ENCODE measurements at regions not wholly inside any gene's neighbourhood (a gene's known extent, or its start where the extent isn't known, plus 50 kb on each side); places are given as distances from the start of the nearest gene placed in this dataset.
"Not testable (repeated sequence)": the region's sequence is repeated elsewhere in the genome, so short reads cannot be mapped to it uniquely, and the experiment has no call there.

DNA sequence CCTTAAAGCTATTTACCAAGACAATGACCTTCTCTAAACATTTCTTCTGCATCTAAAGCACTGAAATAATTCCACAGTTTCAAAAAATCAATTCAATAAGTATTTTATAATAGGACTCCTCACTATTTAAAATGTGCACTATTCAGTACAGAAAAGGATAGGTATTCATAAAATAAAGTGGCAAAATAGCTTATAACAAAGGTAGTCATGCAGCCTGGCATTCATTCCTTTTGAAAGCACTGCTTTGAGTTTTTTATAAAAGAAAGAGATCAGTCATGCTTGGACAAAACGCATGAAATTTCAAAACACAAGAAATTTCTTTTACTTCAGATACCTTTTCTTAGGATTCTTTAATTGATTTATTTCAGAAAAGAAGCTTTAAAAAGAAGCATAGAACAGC, 689.7 kb upstream of the PHF14 start:
- DNase-seq (ENCODE audit: low read depth) = no peak

DNA sequence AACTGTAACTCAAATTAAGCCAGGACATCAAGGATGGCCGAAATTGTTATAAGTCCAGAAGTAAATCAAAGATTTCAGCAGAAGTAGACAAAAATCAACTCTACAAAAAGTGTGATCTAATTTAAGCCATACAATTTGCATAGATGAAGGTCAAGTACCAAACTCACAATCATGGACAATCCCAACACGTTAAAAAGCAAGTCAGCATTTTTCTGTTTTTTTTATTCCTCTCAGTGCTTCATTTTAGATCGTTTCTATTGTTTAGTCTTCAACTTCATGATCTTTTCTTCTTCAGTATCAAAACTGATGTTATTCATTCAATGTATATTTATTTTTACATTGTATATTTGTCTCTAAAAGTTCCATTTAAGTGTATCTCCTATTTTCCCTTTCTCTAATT, 674.3 kb upstream of the PHF14 start:
- DNase-seq (ENCODE audit: low read depth) = no peak

- DNase-seq (ENCODE audit: low read depth) = no peak
Observed at GRCh38 chr7:10300577-10300976, 673.1 kb upstream of the PHF14 start.

DNA sequence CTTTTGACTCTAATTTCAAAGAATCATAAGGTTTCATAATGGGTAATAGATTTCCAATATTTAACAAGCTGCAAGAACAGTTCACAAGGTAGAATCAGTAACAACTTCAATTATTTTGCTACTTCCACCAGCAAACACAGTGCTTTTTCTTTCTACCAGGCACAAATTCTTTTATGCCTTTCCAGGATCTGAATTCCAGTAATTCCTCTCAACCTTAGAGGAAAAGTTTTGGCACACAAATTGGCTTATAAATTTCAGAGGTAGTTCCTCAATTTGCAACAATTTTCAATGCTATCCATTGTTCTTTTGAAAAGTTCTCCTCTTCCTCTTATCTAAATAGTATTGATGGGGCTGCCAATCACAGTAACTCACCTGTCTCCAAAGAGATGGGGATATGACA, 665.4 kb upstream of the PHF14 start:
- no peak for DNase-seq (ENCODE audit: low read depth)

DNA sequence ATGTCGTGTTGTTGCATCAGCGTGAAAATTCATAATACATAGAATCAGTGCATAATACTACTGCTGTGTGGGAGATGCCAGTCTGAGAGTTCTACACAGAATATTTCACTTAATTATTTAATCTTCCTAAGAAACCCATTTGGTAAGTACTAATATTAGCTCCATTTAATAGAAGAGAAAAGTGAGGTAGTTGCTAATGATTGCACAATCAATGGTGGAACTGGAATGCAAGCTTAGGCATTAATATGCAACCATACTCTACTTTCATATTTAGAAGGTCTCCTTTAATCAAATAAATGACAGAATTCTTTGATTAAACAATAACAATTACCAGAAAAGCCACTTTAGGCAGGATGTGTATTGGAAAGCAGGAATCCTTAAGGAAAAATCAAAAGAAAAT, 660.7 kb upstream of the PHF14 start:
- no peak for DNase-seq (ENCODE audit: low read depth)

- DNase-seq (ENCODE audit: low read depth) = no peak
Observed at GRCh38 chr7:10315881-10316280, 657.8 kb upstream of the PHF14 start.

- no peak for DNase-seq (ENCODE audit: low read depth)
Observed at GRCh38 chr7:10316488-10316887, 657.2 kb upstream of the PHF14 start.

DNA sequence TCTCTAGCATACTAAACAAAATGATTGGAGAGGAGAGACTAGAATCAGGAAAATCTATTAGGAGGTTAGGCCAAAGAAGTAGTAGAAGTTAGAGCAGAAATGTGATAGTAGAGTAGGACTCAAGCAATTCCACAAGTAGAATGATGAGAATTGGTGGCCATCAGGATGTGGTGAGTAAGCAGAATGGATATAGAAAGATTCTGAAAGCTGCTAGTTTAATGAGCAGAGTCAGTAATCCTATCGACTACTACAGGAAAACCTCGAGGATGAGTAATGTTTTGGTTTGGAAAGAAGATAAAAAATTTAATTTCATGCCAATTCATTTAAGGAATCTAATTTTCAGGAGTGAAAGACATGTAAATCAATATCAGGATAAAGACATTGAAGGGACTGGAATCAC, 648.3 kb upstream of the PHF14 start:
- no peak for DNase-seq (ENCODE audit: low read depth)

- DNase-seq (ENCODE audit: low read depth) = no peak
Observed at GRCh38 chr7:10343108-10343507, 630.6 kb upstream of the PHF14 start.

- no peak for DNase-seq (ENCODE audit: low read depth)
Observed at GRCh38 chr7:10346032-10346431, 627.6 kb upstream of the PHF14 start.

GRCh38 chr7:10355816-10356215, 617.9 kb upstream of the PHF14 start:
- DNase-seq (ENCODE audit: low read depth) = no peak

DNA sequence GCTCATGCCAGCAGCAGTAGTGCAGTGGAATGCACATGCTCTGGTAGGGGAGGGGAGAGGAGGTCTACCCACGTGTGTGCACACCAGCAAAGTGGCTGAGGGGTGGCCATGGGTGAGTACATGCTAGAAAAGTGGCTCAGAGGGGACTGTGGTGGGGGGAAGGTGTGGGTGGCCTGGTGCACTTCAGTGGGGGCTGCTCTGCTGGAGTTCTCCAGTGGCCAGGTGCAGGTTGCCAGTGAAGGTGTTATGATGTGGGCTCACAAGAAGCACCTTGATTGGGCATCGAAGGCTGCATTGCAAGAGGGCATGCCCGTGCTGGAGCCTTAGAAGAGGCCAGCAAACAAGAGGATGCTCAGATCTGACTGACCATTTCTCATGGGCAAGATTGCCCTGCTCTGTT, 613.6 kb upstream of the PHF14 start:
- DNase-seq (ENCODE audit: low read depth) = no peak

DNA sequence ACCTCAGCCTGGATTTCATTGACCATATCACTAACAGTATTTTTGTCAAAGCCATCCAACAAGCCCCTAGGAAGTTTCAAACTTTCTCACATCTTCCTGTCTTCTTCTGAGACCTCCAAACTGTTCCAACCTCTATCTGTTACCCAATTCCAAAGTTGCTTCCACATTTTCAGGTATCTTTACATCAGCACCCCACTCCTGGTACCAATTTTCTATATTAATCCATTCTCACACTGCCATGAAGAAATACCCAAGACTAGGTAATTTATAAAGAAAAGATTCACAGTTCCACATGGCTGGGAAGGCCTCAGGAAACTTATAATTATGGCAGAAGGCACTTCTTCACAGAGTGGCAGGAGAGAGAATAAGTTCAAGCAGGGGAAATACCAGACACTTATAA, 571.9 kb upstream of the PHF14 start:
- no peak for DNase-seq (ENCODE audit: low read depth)

DNA sequence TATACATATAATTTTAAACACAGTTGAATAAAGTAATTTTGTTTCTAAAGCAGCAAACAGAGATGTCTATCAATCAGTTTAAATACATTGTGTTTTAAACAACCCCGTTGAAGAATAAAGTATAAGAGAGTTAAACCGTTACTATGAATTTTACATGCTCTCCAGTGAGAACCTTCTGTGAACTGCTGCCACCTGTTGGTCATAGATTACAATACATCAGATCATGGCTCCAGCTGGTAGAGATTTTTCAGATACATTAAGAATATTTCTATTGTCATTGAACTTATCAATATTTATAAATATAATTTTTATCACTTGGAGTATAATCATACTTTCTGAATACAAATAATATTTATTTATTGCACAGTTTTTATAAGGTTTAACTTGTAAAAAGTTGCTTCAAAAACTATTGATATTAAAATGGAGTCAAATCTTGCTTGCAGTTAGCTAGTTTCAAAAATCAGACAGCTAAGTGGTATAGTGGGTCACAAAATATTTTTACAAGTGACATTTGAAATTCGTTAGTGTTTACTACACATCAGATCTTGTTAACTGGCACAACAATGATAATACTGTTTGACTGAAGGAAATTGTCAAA, 561.2 kb upstream of the PHF14 start:
- DNase-seq (ENCODE audit: low read depth) = no peak

DNA sequence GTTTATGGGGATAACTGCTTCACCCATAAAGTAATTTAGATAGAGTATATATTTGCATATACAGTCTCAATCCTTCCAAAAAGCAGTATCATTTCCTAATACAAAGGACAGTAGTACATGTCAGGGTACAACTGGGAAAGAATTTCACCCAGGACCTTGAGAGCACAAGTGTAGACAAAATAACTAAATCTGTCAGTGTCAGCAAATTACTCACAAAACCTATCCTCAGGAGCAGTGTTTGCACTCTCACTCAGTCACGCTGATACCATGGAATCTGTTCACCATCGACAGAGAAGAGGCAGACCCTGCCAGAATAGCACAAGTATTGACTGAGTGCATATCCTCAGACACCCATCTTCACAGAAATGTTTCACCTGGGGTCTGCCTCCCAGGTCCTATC, 554.7 kb upstream of the PHF14 start:
- DNase-seq (ENCODE audit: low read depth) = no peak

DNA sequence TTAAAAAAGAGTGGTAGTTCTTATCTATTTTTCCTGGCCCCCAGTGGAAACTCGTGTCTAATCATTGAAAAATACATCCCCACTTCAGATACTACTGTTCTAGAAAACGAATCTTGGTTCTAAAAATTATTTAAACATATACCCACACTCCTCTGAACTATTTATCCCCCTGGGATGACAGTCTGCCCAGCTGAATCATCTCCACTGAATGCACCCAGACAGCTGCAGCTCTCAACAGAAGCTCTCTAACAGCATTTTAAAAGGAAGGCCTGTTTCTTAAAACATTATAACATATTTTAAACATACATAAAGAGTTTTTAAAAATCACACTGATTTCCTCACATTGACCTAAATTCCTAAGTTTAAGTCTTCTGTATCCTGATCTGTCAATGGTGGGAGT, 544.6 kb upstream of the PHF14 start:
- DNase-seq (ENCODE audit: low read depth) = no peak

DNA sequence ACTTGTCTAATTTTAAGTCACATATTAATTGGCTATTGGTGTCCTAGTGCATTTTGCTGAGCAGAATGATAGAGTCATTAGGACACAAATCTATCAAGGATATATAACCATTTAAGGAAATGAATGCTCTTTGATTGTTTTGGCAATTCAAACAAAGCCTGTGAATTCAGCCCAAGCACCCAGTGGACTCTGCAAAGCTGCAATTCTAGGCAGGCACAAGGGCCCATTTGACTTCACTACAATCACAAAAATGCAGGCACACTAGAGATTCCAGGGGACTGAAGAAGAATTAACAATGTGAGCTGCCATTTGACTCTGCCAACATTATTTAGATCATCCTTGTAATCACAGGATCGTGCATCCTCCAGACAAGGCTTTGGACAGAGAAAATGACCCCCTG, 544.2 kb upstream of the PHF14 start:
- no peak for DNase-seq (ENCODE audit: low read depth)

DNA sequence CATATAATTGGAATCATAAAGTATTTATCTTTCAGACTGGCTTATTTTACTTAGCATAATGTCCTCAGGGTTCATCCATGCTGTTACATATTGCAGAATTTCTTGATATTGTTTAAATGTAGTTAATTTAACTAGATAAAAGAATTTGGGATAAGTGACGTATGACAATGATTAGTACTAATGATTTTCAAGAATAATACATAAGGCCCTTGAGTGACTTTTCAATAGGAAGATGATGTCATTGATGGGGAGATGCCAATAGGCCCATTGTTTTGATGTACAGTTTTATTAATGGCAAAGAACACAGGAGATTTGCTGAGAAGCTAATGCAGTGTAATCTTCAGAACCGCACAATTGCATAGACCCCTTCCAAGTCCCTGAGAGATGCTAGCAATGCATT, 537.4 kb upstream of the PHF14 start:
- no peak for DNase-seq (ENCODE audit: low read depth)

- no peak for DNase-seq (ENCODE audit: low read depth)
Observed at GRCh38 chr7:10439027-10439426, 534.6 kb upstream of the PHF14 start.

DNA sequence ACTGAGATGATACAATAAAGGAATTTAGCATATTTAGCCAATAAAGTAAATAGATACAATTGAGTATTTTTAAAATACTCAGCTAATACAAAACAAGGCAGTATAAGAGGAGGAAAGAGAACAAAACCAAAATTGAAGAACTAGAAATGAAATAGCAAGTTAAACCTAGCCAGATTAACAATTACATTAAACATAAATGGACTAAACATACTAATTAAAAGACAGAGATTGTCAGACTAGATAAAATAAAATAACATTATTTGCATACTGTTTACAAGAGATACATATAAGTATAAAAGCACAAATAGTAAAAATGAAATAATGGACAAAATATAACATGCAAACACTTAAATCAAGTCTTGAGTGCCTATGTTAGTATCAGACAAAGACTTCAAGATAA, 517.7 kb upstream of the PHF14 start:
- DNase-seq (ENCODE audit: low read depth) = no peak

DNA sequence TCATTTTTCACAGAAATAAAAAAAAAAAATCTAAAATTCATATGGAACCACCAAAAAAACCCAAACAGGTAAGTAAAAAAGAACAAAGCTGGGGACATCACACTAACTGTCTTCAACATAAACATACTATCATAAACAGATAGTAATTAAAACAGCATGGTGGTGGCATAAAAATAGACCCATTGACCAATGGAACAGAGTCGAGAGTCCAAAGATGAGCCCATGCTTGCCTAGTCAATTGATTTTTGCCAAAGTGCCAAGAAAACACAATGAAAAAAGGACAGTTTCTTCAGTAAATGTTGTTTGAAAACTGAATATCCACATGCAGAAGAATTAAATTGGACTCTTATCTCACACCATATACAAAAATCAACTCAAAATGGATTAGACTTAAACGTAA, 513.2 kb upstream of the PHF14 start:
- DNase-seq (ENCODE audit: low read depth) = no peak

GRCh38 chr7:10463701-10464100, 510.0 kb upstream of the PHF14 start:
- DNase-seq (ENCODE audit: low read depth) = no peak

DNA sequence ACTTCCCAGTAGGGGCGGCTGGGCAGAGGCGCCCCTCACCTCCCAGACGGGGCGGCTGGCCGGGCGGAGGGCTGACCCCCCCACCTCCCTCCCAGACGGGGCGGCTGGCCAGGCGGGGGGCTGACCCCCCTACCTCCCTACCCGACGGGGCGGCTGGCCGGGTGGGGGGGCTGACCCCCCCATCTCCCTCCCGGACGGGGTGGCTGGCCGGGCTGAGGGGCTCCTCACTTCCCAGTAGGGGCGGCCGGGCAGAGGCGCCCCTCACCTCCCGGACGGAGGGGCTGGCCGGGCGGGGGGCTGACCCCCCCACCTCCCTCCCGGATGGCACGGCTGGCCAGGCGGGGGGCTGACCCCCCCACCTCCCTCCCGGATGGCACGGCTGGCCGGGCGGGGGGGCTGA, 508.1 kb upstream of the PHF14 start:
- not testable (repeated sequence) for DNase-seq (ENCODE audit: low read depth)

GRCh38 chr7:10468908-10469307, 504.8 kb upstream of the PHF14 start:
- no peak for DNase-seq (ENCODE audit: low read depth)

GRCh38 chr7:10469476-10469875, 504.2 kb upstream of the PHF14 start:
- DNase-seq (ENCODE audit: low read depth) = no peak

All from stimulated activated CD4-positive, alpha-beta T cell treated with anti-CD3 and anti-CD28 coated beads, Interleukin-2, amount 100 ng/mL, for 4 hours (primary cell).